MG63 (cell line): ENCODE measurements at regions not wholly inside any gene's neighbourhood (a gene's known extent, or its start where the extent isn't known, plus 50 kb on each side); places are given as distances from the start of the nearest gene placed in this dataset.
A peak's percentile ranks its signal among the peaks of the same experiment; 100 is the strongest.

Source experiments
- DNase-seq: peaks from one replicate; pipeline ENCODE4 v3.0.0-alpha.2; 2020
- H3K27me3 ChIP-seq: fragments of 250-450 bp; sonication (Bioruptor Pico); 2 replicates; pipeline ENCODE4 v1.5.1; 2020; ENCODE audit warnings: mild to moderate bottlenecking, moderate library complexity
- H3K36me3 ChIP-seq: fragments of 250-450 bp; sonication (Bioruptor Pico); 2 replicates; pipeline ENCODE4 v1.5.1; 2020; ENCODE audit warnings: mild to moderate bottlenecking, moderate library complexity
- H3K4me3 ChIP-seq: fragments of 250-450 bp; sonication (Bioruptor Pico); 2 replicates; pipeline ENCODE4 v1.5.1; 2020; ENCODE audit warnings: mild to moderate bottlenecking, moderate library complexity
- H3K9me3 ChIP-seq: fragments of 250-450 bp; sonication (Bioruptor Pico); 2 replicates; pipeline ENCODE4 v1.5.1; 2020; ENCODE audit warnings: mild to moderate bottlenecking, moderate library complexity

DNA sequence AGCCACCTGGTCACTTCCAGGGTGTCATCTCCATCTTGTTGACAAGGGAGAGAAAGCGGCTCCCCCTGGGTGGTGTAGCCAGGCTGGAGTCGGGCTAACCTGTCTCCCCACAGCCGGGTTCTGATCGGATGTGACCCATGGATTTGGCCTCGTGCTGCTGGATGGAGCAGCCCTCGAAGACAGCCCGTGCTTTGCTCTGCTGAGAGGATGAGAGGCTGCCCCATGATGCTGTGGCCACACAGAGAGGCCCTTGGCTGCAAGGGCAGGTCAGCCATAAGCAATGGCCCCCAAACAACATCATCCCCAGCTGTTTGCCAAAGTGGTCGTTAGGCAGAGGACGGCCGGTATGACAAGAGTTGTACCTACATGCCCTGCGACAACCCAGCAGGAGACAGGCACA is 106.6 kb downstream of the HMX1 start:
- H3K27me3 ChIP-seq, result no peaks in the 10 kb centered on the region
- no peaks in the 10 kb centered on the region for H3K9me3 ChIP-seq
- H3K4me3 ChIP-seq, result no peak overlapping the region
- H3K36me3 ChIP-seq, result no peaks in the 10 kb centered on the region
- no peak for DNase-seq

DNA sequence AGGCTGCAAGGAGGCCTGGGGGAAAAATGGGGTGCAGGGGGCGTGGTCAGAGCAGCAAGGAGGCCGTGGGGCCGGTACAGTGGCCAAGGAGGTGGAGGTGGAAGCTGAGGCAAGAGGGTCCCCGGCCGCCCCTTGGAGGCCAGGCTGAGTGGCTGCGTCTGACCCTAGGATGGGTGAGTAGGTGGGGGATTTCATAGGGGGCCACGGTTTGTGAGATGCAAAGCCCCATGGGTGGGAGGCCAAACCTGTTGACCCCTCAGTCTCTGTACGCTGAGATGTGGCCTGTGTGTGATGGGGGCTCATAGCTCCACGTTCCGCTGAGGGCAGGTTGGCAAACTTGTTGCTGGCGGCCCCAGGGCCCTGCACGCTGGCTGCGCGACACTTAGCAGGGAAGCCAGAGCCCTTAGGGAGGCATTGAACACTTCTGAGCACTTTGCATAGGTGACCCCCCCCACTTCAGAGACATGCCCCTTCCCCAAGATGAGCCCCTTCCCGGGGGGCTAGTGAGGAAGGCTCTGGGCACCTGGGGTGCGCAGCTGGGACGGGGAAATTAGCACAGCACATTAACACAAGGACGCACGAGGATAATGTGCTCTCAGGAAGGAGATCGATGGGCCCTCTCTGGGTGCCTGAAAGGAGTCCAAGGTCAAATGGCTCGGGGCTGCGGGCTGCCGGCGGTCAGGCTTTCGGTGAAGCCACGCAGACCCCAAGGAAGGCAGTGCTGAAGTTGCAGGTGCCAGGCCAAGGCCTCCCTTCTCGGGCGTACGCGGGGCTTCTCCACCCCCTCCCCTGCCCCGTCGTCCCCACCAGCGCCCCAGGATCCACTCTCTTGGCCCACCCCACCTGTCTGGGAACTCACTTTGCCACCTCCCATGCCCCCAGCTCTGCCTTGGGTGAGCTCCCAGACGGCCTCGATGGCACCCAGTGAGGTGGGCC is 107.4 kb downstream of the HMX1 start:
- no peak for DNase-seq
- H3K4me3 ChIP-seq, result no peak overlapping the region

DNA sequence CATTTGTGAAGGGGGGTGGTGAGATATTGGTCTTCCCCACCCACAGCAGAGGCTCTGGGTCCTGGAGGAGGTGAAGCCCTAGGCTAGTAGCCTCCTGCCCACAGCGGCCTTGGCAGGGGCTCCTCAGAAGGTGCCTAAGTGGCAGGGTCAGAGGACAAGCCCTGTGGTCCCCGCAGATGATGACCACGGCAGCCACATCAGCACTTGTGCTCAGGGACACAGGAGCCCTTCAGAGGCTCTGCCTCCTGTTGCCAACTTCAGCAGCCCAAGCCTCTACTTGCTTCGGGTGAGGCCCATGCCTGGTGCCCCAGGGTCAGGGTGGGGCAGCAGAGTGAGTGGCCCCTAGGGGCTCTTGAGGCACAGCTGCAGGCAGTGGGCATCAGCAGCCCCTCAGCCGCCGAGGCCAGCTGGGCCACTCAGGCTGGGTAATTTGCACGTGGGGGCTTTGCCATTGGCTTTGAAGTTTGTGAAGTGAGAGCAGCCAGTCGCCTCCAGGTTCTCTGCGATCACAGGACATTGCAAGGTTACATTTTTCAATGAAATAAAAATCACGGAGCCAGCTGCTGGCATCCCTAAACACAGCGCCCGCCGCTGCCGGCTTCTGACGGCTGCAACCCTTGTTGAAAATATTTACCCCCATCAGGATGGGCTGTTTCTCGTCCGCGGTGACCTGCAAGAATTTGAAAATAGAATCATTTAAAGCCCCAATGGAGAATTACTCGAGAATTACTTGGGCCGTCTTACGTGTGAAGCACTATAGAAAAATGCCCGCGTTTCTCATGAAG is 108.5 kb downstream of the HMX1 start:
- no peak overlapping the region for H3K4me3 ChIP-seq
- no peaks in the 10 kb centered on the region for H3K9me3 ChIP-seq
- no peaks in the 10 kb centered on the region for H3K27me3 ChIP-seq
- H3K36me3 ChIP-seq, result no peaks in the 10 kb centered on the region
- no peak for DNase-seq

More for the DNA sequence above, 107.4 kb downstream of the HMX1 start:
- no peaks in the 10 kb centered on the region for H3K27me3 ChIP-seq
- H3K36me3 ChIP-seq, result no peaks in the 10 kb centered on the region
- H3K9me3 ChIP-seq, result no peaks in the 10 kb centered on the region

DNA sequence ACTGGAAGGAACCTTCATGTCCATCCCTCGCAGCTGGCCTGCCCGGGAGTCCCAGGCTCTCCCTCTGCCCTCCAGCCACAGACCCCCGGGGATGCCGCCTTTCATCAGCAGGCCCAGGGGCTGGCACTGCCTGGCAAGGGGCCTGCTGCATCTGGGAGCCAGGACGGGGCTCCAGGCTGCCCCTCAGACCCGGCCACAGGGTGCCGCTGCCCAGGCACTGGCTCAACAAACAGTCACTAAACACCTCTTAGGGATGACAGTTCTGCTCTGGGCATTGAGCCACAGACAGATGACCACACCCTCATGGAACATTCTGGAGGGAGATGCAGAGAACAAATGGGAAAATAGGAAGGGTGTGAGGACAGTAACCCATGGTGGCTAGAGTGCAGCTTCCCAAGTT is 109.3 kb downstream of the HMX1 start:
- no peak overlapping the region for H3K4me3 ChIP-seq
- DNase-seq, result no peak
- H3K36me3 ChIP-seq, result no peaks in the 10 kb centered on the region
- no peaks in the 10 kb centered on the region for H3K9me3 ChIP-seq
- H3K27me3 ChIP-seq, result no peaks in the 10 kb centered on the region

DNA sequence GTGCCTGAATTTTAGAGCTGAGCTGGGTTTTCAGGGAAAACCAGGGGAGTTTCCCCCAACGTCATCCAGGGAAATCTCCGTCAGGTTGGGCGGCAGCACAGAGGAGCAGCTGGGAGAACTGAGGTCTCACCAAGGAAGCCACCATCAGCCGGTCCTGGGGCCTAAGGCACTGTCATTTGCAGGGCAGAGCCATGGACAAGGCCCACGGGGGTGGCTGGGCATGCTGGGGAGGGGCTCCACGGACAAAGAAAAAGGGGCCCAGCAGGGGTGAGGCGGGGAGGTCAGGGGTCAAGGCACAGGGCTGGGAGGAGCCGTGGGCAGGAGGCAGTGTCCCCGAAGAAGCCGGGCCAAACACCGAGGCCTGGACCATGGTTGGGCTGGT is 109.8 kb downstream of the HMX1 start:
- Histone ChIP-seq H3K27me3 (no peaks in the 10 kb centered on the region), H3K4me3 (no peak overlapping the region), H3K36me3 (no peaks in the 10 kb centered on the region), H3K9me3 (no peaks in the 10 kb centered on the region)
- DNase-seq, result no peak

DNA sequence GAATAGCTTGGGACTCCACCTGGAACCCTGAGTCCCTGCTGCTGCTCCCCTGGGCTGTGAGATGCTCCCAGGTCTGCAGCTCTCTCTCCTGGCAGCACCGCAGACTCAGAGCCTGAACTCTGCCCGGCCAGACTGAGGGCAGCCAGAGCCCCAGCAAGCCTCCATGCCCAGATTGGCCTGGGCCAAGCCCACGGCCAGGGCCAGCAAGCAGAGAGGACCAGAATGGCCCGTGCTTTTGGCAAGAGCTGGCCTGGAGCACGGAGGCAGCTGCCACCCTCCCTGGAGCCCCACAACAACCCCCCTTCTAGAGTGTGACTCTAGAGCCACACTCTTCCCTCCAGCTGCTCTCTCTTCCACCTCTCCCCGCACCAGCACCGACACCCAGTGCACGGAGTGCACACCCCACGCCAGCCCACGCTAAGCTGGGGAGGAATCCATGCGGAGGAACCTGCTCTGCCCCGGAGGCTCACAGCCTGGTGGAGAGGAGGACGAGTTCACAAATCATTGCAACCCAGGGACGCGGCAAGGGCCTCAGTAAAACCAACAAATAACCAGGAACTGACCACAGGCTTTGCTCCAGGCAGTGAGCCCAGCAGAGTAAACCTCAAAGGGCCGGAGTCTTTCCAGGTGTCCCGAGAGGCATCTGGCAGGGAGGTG is 110.3 kb downstream of the HMX1 start:
- DNase-seq, result no peak
- no peaks in the 10 kb centered on the region for H3K36me3 ChIP-seq
- H3K9me3 ChIP-seq, result no peaks in the 10 kb centered on the region

DNA sequence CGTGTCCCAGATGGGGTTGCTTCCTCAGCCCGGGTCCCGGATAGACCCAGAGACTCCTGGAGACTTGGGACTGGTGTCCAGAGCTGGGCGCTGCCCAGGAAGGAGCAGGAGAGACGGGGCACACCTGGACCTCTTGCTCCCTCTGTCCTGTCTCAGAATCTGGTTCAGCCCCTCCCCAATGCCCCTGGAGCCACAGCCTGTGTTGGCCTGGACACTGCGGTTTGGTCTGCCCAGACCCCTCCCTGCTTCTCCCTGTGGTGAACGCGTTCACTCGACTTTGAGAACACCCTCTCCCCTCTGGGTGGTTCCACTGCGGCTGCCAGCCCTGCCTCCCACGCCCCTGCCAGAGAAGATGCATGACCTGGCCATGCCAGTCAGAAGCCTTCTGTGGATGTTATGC is 111.1 kb downstream of the HMX1 start:
- DNase-seq, result no peak
- Histone ChIP-seq H3K4me3 (no peak overlapping the region), H3K27me3 (no peaks in the 10 kb centered on the region), H3K36me3 (no peaks in the 10 kb centered on the region), H3K9me3 (no peaks in the 10 kb centered on the region)

More for the DNA sequence above, 110.3 kb downstream of the HMX1 start:
- Histone ChIP-seq H3K4me3 (no peak overlapping the region), H3K27me3 (no peaks in the 10 kb centered on the region)

DNA sequence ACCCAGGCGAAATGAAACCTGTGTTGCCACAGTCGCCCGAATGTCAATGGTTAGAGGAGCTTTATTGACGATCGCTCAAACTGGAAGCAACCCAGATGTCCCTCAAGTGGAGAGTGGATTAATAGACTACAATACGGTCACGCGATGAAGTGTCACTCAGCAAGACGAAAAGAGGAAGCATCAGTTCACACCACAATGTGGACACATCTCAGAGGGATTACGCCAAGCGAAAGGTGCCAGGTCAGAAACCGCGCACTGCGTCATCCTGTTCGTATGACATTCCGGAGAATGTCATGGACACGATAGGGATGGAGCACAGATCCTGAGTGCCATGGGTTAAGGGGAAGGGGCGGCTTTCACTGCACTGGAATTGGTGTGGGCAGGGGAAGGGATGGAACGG is 111.7 kb downstream of the HMX1 start:
- H3K9me3 ChIP-seq, result no peaks in the 10 kb centered on the region
- H3K36me3 ChIP-seq, result no peaks in the 10 kb centered on the region
- H3K27me3 ChIP-seq, result no peaks in the 10 kb centered on the region
- DNase-seq, result no peak
- peak overlapping the region; percentile 16; the same call in 1 of the 2 replicates for H3K4me3 ChIP-seq

DNA sequence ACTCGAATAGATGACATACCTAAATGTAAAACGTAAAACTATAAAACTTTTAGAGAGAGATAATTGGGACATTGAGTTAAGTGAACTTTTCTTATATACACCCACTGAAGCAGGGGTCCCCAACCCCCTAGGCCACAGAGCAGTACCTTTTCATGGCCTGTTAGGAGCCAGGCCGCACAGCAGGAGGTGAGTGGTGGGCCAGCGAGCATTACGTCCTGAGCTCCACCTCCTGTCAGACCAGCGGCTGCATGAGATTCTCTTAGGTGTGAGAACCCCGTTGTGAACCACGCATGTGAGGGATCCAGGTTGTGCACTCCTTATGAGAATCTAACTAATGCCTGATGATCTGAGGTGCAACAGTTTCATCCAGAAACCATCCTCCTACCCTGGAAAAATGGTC is 114.8 kb downstream of the HMX1 start:
- no peaks in the 10 kb centered on the region for H3K36me3 ChIP-seq
- DNase-seq, result no peak
- H3K27me3 ChIP-seq, result no peaks in the 10 kb centered on the region
- no peak overlapping the region for H3K4me3 ChIP-seq
- H3K9me3 ChIP-seq, result no peaks in the 10 kb centered on the region

DNA sequence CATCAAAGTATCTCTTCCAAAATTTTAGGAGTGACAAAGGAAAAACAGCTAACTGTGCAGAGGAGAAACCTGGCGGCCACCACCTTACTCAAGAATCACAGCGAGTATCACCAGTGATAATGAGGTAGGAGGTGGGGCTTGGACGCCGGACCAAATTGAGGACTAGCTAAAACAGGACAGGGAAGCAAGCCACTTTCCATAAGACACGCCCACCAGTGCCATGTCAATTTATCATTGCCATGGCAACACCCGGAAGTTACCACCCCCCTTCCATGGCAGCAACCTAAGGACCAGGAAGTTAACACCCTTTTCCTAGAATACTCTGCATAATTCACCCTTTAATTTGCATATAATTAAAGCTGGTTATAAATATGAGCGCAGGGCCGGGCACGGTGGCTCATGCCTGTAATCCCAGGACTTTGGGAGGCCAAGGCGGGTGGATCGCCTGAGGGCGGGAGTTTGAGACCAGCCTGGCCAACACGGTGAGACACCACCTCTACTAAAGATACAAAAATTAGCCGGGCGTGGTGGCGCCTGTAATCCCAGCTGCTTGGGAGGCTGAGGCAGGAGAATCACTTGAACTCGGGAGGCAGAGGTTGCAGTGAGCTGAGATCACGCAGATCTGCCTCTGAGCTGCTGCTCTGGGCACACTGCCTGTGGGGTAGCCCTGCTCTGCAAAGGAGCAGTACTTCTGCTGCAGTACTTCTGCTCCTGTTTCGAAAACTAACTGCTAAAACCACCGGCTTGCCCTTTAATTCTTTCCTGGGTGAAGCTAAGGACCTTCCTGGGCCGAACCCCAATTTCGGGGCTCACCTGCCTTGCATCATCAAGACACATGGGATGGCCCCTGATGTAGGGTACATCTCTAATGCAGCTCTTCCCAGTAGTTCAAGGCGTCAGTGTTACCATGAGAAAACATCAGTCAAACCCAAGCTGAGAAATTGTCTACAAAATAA is 116.7 kb downstream of the HMX1 start:
- Histone ChIP-seq H3K9me3 (no peaks in the 10 kb centered on the region), H3K36me3 (no peaks in the 10 kb centered on the region), H3K27me3 (no peaks in the 10 kb centered on the region), H3K4me3 (no peak overlapping the region)
- no peak for DNase-seq

DNA sequence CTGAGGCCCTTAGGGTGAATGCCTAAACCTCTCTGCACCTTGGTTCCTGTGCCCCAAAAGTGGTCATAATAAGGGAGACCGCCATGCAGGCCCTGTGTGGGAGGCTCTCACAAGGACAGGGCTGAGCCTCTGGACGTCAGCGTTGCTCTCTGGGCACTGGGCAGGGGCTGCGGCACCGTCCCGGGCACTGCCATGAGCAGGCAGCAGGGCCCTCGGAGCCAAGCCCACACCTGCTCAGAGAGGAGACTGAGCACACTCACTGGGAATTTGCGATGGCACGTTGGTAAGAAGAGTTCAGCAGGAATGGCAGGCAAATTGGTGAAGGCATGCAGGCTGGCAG is 123.4 kb downstream of the HMX1 start:
- no peak for DNase-seq
- H3K27me3 ChIP-seq, result no peaks in the 10 kb centered on the region

DNA sequence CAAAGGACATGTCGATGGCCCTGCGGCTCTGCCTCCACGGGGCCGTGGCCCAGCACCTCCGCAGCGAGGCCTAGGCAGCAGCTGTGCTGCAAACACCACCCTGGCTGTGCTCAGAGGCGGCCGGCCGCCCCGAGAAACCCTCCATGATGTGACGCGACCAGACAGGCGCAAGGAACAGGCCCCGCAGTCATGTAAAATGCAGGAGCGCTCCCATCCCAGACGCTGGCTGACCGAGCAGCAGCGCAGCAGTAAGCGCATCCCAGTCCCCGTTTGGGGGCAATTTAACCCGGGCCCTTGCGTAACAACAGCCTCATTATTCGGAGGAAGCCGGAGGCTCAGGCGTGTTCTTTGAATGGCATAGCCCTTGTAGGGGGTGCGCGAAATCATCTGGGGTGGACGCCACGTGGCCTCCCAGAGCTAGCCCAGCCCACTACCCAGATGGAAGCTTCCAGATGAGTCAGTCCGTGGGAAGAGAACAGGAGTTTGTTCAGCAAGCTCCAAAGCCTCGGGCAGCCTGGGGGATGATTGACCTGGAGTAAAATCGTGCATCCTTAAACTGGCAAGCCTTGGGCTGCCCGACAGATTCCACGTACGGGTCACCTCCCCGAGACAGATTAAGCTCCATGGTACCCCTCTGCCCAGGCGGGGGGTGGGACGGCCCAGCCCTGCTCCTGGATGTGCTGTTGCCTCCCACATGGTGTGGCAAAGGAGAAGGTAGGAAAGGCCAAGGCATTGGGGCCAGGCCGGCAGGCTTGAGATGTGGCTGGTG is 124.0 kb downstream of the HMX1 start:
- no peak overlapping the region for H3K4me3 ChIP-seq
- DNase-seq, result no peak
- H3K36me3 ChIP-seq, result no peaks in the 10 kb centered on the region
- H3K9me3 ChIP-seq, result no peaks in the 10 kb centered on the region
- H3K27me3 ChIP-seq, result no peaks in the 10 kb centered on the region

More for the DNA sequence above, 123.4 kb downstream of the HMX1 start:
- H3K36me3 ChIP-seq, result no peaks in the 10 kb centered on the region
- no peaks in the 10 kb centered on the region for H3K9me3 ChIP-seq
- no peak overlapping the region for H3K4me3 ChIP-seq

DNA sequence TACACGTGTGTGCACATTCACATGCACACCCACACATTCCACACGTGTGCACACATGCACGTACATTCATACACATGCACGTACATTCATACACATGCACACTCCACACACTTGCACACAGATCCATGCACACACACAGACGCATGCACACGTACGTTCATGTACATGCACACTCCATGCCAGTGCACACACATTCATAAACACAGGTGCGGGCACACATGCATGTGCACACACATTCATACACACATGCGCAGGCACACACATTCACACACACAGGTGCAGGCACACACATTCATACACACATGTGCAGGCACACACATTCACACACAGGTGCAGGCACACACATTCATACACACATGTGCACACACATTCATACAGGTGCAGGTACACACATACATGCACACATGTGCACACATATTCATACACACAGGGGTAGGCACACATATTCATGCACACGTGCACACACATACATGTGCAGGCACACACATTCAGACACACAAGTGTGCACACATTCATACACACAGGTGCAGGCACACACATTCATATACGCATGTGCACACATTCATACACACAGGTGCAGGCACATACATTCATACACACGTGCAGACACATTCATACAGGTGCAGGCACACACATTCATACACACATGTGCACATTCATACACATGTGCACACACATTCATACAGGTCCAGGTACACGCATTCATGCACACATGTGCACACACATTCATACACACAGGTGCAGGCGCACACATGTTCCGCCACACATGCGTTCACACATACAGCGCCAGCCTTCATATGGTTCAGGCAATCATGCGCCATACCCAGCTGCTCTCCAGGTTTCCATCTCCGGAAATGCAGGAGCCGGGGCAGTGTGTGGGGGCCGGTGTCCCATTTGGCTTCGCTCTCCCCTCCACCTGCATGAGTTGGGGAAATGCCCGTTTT is 124.8 kb downstream of the HMX1 start:
- Histone ChIP-seq H3K9me3 (no peaks in the 10 kb centered on the region), H3K36me3 (no peaks in the 10 kb centered on the region), H3K4me3 (no peak overlapping the region), H3K27me3 (no peaks in the 10 kb centered on the region)
- DNase-seq, result no peak

DNA sequence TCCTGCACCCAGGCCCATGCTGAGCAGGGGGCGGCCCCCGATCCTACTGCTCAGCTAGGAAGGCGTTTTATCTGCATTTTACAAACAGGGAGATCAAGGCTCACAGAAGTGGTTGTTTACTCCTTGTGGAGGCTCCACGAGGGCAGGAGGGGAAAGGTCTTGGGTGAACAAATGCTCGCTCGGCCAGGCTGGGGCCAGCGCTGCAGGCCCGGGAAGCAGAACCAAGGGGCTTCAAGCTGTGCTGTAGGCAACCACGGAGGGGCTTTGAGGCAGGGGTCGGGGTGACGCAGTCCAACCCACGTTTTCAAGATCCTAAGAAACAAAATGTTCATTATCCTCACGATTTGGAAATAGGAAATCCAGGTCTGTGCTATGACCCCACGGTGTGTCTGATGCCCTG is 125.8 kb downstream of the HMX1 start:
- H3K4me3 ChIP-seq, result no peak overlapping the region
- DNase-seq, result no peak
- H3K27me3 ChIP-seq, result no peaks in the 10 kb centered on the region
- H3K9me3 ChIP-seq, result no peaks in the 10 kb centered on the region
- H3K36me3 ChIP-seq, result no peaks in the 10 kb centered on the region
